DND-41 (cell line): ENCODE measurements at regions not wholly inside any gene's neighbourhood (a gene's known extent, or its start where the extent isn't known, plus 50 kb on each side); places are given as distances from the start of the nearest gene placed in this dataset.

Experiments
- ATAC-seq: fragments of 200-7000 bp; cut with Tn5 transposase; 3 replicates; pipeline ENCODE4 v1.9.1; 2021; ENCODE audit warnings: low read depth; ENCODE audit not compliant: insufficient read depth
- DNase-seq: peaks from one replicate; pipeline ENCODE4 v3.0.0-alpha.2; 2020
- H2AFZ ChIP-seq: 2 replicates; pipeline ENCODE4 v1.6.0; 2012; ENCODE audit warnings: low read depth, low read length
- H3K27ac ChIP-seq: 2 replicates; pipeline ENCODE4 v1.5.1; 2012; ENCODE audit warnings: low read length, inconsistent platforms
- H3K27me3 ChIP-seq: fragments of 200-600 bp; sonication (generic); 2 replicates; pipeline ENCODE4 v1.6.0; 2012; ENCODE audit warnings: low read length, mild to moderate bottlenecking, inconsistent platforms; ENCODE audit not compliant: insufficient read depth, poor library complexity
- H3K36me3 ChIP-seq: 2 replicates; pipeline ENCODE4 v1.5.1; 2012; ENCODE audit warnings: low read length, inconsistent platforms; ENCODE audit not compliant: insufficient read depth
- H3K4me1 ChIP-seq: 2 replicates; pipeline ENCODE4 v1.5.1; 2012; ENCODE audit warnings: mild to moderate bottlenecking, low read length; ENCODE audit not compliant: insufficient read depth
- H3K4me2 ChIP-seq: 2 replicates; pipeline ENCODE4 v1.6.0; 2012; ENCODE audit warnings: mild to moderate bottlenecking, moderate library complexity, low read length, inconsistent platforms; ENCODE audit not compliant: insufficient read depth
- H3K4me3 ChIP-seq, 2 experiments: fragments of 200-600 bp in 1 of 2; shearing (Covaris generic) in 1 of 2; 2 replicates each; pipeline ENCODE4 v1.5.1; 2012 to 2016; ENCODE audit warnings: inconsistent platforms in 2 of 2, low read length in 2 of 2, mild to moderate bottlenecking in 2 of 2, low read depth in 1 of 2, moderate library complexity in 1 of 2
- H3K79me2 ChIP-seq: 2 replicates; pipeline ENCODE4 v1.6.0; 2012; ENCODE audit warnings: low read length, inconsistent platforms; ENCODE audit not compliant: insufficient read depth
- H3K9ac ChIP-seq: 2 replicates; pipeline ENCODE4 v1.6.0; 2012; ENCODE audit warnings: low read depth, mild to moderate bottlenecking, inconsistent platforms, low read length, moderate library complexity
- H3K9me3 ChIP-seq: 2 replicates; pipeline ENCODE4 v1.5.1; 2012; ENCODE audit warnings: low read length, moderate library complexity, mild to moderate bottlenecking, inconsistent platforms; ENCODE audit not compliant: insufficient read depth, severe bottlenecking
- H4K20me1 ChIP-seq: 2 replicates; pipeline ENCODE4 v1.6.0; 2012; ENCODE audit warnings: low read length; ENCODE audit not compliant: insufficient read depth
- CTCF ChIP-seq: IDR thresholded peaks from 2 replicates; pipeline ENCODE4 v1.5.1; 2012; ENCODE audit warnings: borderline replicate concordance, low read length, moderate library complexity, mild to moderate bottlenecking; ENCODE audit not compliant: poor library complexity, severe bottlenecking; ENCODE audit errors: extremely low read depth
- EZH2 ChIP-seq: IDR thresholded peaks from 3 replicates; pipeline ENCODE4 v1.6.1; 2012; ENCODE audit warnings: borderline replicate concordance, low read depth, mild to moderate bottlenecking, moderate library complexity, low read length, inconsistent platforms; ENCODE audit not compliant: severe bottlenecking

GRCh38 chr3:64971602-64972001 is 283.8 kb upstream of the ADAMTS9 start:
- no peaks in the 10 kb centered on the region for H3K9me3 ChIP-seq
- no peak overlapping the region for H3K9ac ChIP-seq
- no peak overlapping the region for H3K4me3 ChIP-seq
- H3K79me2 ChIP-seq = no peaks in the 10 kb centered on the region
- no peak for DNase-seq
- H3K36me3 ChIP-seq = no peaks in the 10 kb centered on the region
- TF ChIP-seq EZH2 (no peak), CTCF (no peak)
- H3K4me2 ChIP-seq = no peak overlapping the region
- H3K27ac ChIP-seq = no peak overlapping the region
- no peaks in the 10 kb centered on the region for H3K4me1 ChIP-seq
- H4K20me1 ChIP-seq = no peaks in the 10 kb centered on the region
- no peak overlapping the region for H2AFZ ChIP-seq
- H3K27me3 ChIP-seq = no peaks in the 10 kb centered on the region
- no peak for ATAC-seq

GRCh38 chr3:64970634-64971033 is 282.8 kb upstream of the ADAMTS9 start:
- Histone ChIP-seq H3K36me3 (no peaks in the 10 kb centered on the region), H3K27ac (no peak overlapping the region), H3K27me3 (no peaks in the 10 kb centered on the region), H4K20me1 (no peaks in the 10 kb centered on the region), H3K4me2 (no peak overlapping the region), H2AFZ (no peak overlapping the region), H3K4me3 (no peak overlapping the region), H3K79me2 (no peaks in the 10 kb centered on the region), H3K9me3 (no peaks in the 10 kb centered on the region), H3K4me1 (no peaks in the 10 kb centered on the region), H3K9ac (no peak overlapping the region)
- ATAC-seq (no peak), DNase-seq (no peak)
- TF ChIP-seq CTCF = no peak
- no peak for TF ChIP-seq EZH2

- ATAC-seq (no peak), DNase-seq (no peak)
- Histone ChIP-seq H3K4me1 (no peaks in the 10 kb centered on the region), H3K36me3 (no peaks in the 10 kb centered on the region), H3K27me3 (no peaks in the 10 kb centered on the region), H4K20me1 (no peaks in the 10 kb centered on the region), H3K79me2 (no peaks in the 10 kb centered on the region), H3K27ac (no peak overlapping the region), H3K4me3 (no peak overlapping the region), H2AFZ (no peak overlapping the region), H3K9ac (no peak overlapping the region), H3K9me3 (no peaks in the 10 kb centered on the region), H3K4me2 (no peak overlapping the region)
- TF ChIP-seq CTCF (no peak), EZH2 (no peak)
These were observed 273.5 kb upstream of the ADAMTS9 start for GRCh38 chr3:64961301-64961700.
